CD4-positive, alpha-beta T cell (primary cell): ENCODE measurements at regions not wholly inside any gene's neighbourhood (a gene's known extent, or its start where the extent isn't known, plus 50 kb on each side); places are given as distances from the start of the nearest gene placed in this dataset.

Experiments used
- ATAC-seq: fragments of 200-7000 bp; cut with Tn5 transposase; one replicate; pipeline ENCODE4 v1.10.0; 2022; ENCODE audit warnings: mild to moderate bottlenecking; ENCODE audit not compliant: poor library complexity
- CTCF ChIA-PET: fragments of 350-600 bp; sonication (Branson Sonifier 250); formaldehyde crosslinking; loops from one replicate; lab custom pipeline; 2021; ENCODE audit warnings: antibody characterized with exemption, inconsistent platforms; lab: Charles Lee
- POLR2A ChIA-PET: fragments of 350-600 bp; sonication (Branson Sonifier 250); formaldehyde crosslinking; loops from one replicate; lab custom pipeline; 2021; ENCODE audit warnings: antibody characterized with exemption, inconsistent platforms; lab: Charles Lee
- DNase-seq, 14 experiments: peaks; one replicate each; pipeline ENCODE4 v3.0.0-alpha.2; 2013 to 2020; ENCODE audit warnings: mixed read lengths in 2 of 14
- H3K27ac ChIP-seq, 2 donors: one replicate each; pipeline versions ENCODE4 v1.5.1 to v1.7.0; 2013; ENCODE audit warnings: low read length in 2 of 2, low read depth in 1 of 2, mild to moderate bottlenecking in 1 of 2
- H3K27me3 ChIP-seq, 2 experiments: 1 replicate in 1 of 2; 2 replicates in 1 of 2; pipeline versions ENCODE4 v1.6.1 to v1.7.0; 2013; ENCODE audit warnings: low read length in 2 of 2, control low read depth in 1 of 2, mild to moderate bottlenecking in 1 of 2, moderate library complexity in 1 of 2; ENCODE audit not compliant: insufficient read depth in 2 of 2, control insufficient read depth in 1 of 2
- H3K36me3 ChIP-seq: one replicate; pipeline ENCODE4 v1.6.1; 2013; ENCODE audit warnings: low read length, control low read depth; ENCODE audit not compliant: insufficient read depth
- H3K4me1 ChIP-seq: one replicate; pipeline ENCODE4 v1.6.1; 2013; ENCODE audit warnings: low read length, control low read depth; ENCODE audit not compliant: insufficient read depth
- H3K4me3 ChIP-seq: one replicate; pipeline ENCODE4 v1.5.1; 2013; ENCODE audit warnings: mild to moderate bottlenecking, low read length, moderate library complexity
- H3K9me3 ChIP-seq, 2 experiments: 1 replicate in 1 of 2; 2 replicates in 1 of 2; pipeline versions ENCODE4 v1.6.1 to v1.7.0; 2013; ENCODE audit warnings: low read length in 2 of 2, mild to moderate bottlenecking in 2 of 2, control low read depth in 1 of 2, moderate library complexity in 1 of 2; ENCODE audit not compliant: control insufficient read depth in 1 of 2, insufficient read depth in 1 of 2
- H3K27ac Mint-ChIP-seq: one replicate; pipeline ENCODE4 v1.8.0; 2020; ENCODE audit warnings: mixed read lengths
- H3K27me3 Mint-ChIP-seq: one replicate; pipeline ENCODE4 v1.8.0; 2021; ENCODE audit warnings: mixed read lengths
- H3K36me3 Mint-ChIP-seq: one replicate; pipeline ENCODE4 v1.8.0; 2021; ENCODE audit warnings: low read depth, mixed read lengths
- H3K4me1 Mint-ChIP-seq: one replicate; pipeline ENCODE4 v1.8.0; 2021; ENCODE audit warnings: low read depth, mixed read lengths
- H3K4me3 Mint-ChIP-seq: one replicate; pipeline ENCODE4 v1.8.0; 2020; ENCODE audit warnings: mild to moderate bottlenecking, mixed read lengths
- H3K9me3 Mint-ChIP-seq: one replicate; pipeline ENCODE4 v1.8.0; 2020; ENCODE audit warnings: mixed read lengths
- CTCF ChIP-seq: fragments of 200-600 bp; IDR thresholded peaks from one replicate; pipeline ENCODE4 v1.8.0; 2022; ENCODE audit warnings: antibody characterized with exemption, mild to moderate bottlenecking
- intact Hi-C, 2 experiments: fragments of 100-400 bp; cut with DNase I in 1 of 2; cut with micrococcal nuclease in 1 of 2; formaldehyde crosslinking; loops; one replicate each; pipeline versions ENCODE4 v1.15.1 to v1.9.0; 2023 to 2025; cut with DNase I, micrococcal nuclease

GRCh38 chr16:73915140-73915539 is 381.5 kb upstream of the PSMD7 start:
- Mint-ChIP-seq H3K4me3 (no peak overlapping the region), H3K4me1 (no peaks in the 10 kb centered on the region), H3K9me3 (peaks cover 3% of the 10 kb centered on the region), H3K27me3 (peaks cover 9% of the 10 kb centered on the region), H3K36me3 (no peaks in the 10 kb centered on the region), H3K27ac (no peak overlapping the region)
- Histone ChIP-seq H3K9me3 (no peaks in the 10 kb centered on the region), H3K4me3 (no peak overlapping the region), H3K4me1 (no peaks in the 10 kb centered on the region), H3K27me3 (no peaks in the 10 kb centered on the region), H3K36me3 (no peaks in the 10 kb centered on the region), H3K27ac (no peak overlapping the region)
- intact Hi-C loops: loop anchor here in 1 of 2 experiments (5.0 kb wide), 1 partner anchor 48 kb away; no protein-coding TSS in a partner anchor
- DNase-seq (no peak), ATAC-seq (no peak)
- ChIA-PET CTCF (no interaction called here), POLR2A (no interaction called here)
- no peak for TF ChIP-seq CTCF

GRCh38 chr16:73912850-73913249 is 383.8 kb upstream of the PSMD7 start:
- peaks cover 7% of the 10 kb centered on the region for H3K27me3 Mint-ChIP-seq
- intact Hi-C loops: no loop called here
- no peaks in the 10 kb centered on the region for H3K36me3 Mint-ChIP-seq
- Histone ChIP-seq H3K36me3 (no peaks in the 10 kb centered on the region), H3K4me3 (no peak overlapping the region), H3K27me3 (no peaks in the 10 kb centered on the region), H3K4me1 (no peaks in the 10 kb centered on the region), H3K9me3 (no peaks in the 10 kb centered on the region), H3K27ac (no peak overlapping the region)
- H3K4me1 Mint-ChIP-seq: no peaks in the 10 kb centered on the region
- POLR2A ChIA-PET: no interaction called here
- ATAC-seq: no peak
- no peak for TF ChIP-seq CTCF
- CTCF ChIA-PET: no interaction called here
- H3K4me3 Mint-ChIP-seq: no peak overlapping the region
- peaks cover 5% of the 10 kb centered on the region for H3K9me3 Mint-ChIP-seq
- no peak for DNase-seq
- no peak overlapping the region for H3K27ac Mint-ChIP-seq

GRCh38 chr16:73912281-73912680 is 384.3 kb upstream of the PSMD7 start:
- no peaks in the 10 kb centered on the region for H3K4me1 Mint-ChIP-seq
- intact Hi-C loops: no loop called here
- H3K4me3 ChIP-seq: no peak overlapping the region
- ChIA-PET POLR2A (no interaction called here), CTCF (no interaction called here)
- no peaks in the 10 kb centered on the region for H3K9me3 ChIP-seq
- peaks cover 5% of the 10 kb centered on the region for H3K9me3 Mint-ChIP-seq
- H3K27ac Mint-ChIP-seq: no peak overlapping the region
- H3K4me1 ChIP-seq: no peaks in the 10 kb centered on the region
- no peak for ATAC-seq
- H3K4me3 Mint-ChIP-seq: no peak overlapping the region
- no peaks in the 10 kb centered on the region for H3K36me3 ChIP-seq
- H3K27ac ChIP-seq: no peak overlapping the region
- peaks cover 6% of the 10 kb centered on the region for H3K27me3 Mint-ChIP-seq
- no peak for TF ChIP-seq CTCF
- H3K27me3 ChIP-seq: no peaks in the 10 kb centered on the region
- H3K36me3 Mint-ChIP-seq: no peaks in the 10 kb centered on the region
- DNase-seq: no peak
